Neural cell (in vitro differentiated cells): ENCODE measurements at regions not wholly inside any gene's neighbourhood (a gene's known extent, or its start where the extent isn't known, plus 50 kb on each side); places are given as distances from the start of the nearest gene placed in this dataset.

Source experiments
- EZH2 ChIP-seq: fragments of 200-600, 300-800 bp; shearing (Covaris generic), sonication (generic); IDR thresholded peaks from 2 replicates; pipeline ENCODE4 v1.6.1; 2014; ENCODE audit warnings: antibody characterized with exemption, low read length, borderline replicate concordance, mild to moderate bottlenecking; ENCODE audit not compliant: insufficient read depth, poor library complexity, severe bottlenecking
- POLR2AphosphoS5 ChIP-seq: IDR thresholded peaks from 2 replicates; pipeline ENCODE4 v1.6.1; 2012
- TAF1 ChIP-seq: IDR thresholded peaks from 2 replicates; pipeline ENCODE4 v1.6.1; 2012; ENCODE audit warnings: low read depth
- TF ChIP-seq, protein P1 (sequence below): IDR thresholded peaks from 2 replicates; pipeline ENCODE4 v1.6.1; 2012; ENCODE audit warnings: borderline replicate concordance
- TF ChIP-seq, protein P2 (sequence below): fragments of 450-650 bp; IDR thresholded peaks from 2 replicates; pipeline ENCODE4 v1.5.1; 2014; ENCODE audit warnings: antibody characterized with exemption, mild to moderate bottlenecking, moderate library complexity; ENCODE audit not compliant: poor library complexity, severe bottlenecking

DNA sequence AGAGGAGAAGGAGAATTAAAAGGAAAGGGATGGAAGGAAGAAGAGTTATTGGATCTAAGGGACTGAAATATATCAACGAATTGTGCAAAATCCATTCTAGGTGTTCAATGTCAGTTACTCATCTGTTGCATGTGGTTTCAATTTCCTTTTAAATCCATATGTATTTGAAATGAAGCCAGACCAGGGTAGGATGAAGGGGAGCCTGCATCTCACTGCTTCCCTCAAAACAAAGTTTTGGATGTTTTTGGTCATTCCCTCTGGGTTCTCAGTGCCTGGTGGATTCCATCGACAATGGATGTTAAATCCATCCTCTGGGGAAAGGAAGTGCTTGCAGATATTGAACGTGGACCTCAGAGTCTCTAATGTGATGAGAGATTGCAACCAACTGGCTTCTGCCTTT is 103.5 kb upstream of the XYLT1 start:
- TF ChIP-seq, protein P1, sequence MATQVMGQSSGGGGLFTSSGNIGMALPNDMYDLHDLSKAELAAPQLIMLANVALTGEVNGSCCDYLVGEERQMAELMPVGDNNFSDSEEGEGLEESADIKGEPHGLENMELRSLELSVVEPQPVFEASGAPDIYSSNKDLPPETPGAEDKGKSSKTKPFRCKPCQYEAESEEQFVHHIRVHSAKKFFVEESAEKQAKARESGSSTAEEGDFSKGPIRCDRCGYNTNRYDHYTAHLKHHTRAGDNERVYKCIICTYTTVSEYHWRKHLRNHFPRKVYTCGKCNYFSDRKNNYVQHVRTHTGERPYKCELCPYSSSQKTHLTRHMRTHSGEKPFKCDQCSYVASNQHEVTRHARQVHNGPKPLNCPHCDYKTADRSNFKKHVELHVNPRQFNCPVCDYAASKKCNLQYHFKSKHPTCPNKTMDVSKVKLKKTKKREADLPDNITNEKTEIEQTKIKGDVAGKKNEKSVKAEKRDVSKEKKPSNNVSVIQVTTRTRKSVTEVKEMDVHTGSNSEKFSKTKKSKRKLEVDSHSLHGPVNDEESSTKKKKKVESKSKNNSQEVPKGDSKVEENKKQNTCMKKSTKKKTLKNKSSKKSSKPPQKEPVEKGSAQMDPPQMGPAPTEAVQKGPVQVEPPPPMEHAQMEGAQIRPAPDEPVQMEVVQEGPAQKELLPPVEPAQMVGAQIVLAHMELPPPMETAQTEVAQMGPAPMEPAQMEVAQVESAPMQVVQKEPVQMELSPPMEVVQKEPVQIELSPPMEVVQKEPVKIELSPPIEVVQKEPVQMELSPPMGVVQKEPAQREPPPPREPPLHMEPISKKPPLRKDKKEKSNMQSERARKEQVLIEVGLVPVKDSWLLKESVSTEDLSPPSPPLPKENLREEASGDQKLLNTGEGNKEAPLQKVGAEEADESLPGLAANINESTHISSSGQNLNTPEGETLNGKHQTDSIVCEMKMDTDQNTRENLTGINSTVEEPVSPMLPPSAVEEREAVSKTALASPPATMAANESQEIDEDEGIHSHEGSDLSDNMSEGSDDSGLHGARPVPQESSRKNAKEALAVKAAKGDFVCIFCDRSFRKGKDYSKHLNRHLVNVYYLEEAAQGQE: no peak
- TF ChIP-seq, protein P2, sequence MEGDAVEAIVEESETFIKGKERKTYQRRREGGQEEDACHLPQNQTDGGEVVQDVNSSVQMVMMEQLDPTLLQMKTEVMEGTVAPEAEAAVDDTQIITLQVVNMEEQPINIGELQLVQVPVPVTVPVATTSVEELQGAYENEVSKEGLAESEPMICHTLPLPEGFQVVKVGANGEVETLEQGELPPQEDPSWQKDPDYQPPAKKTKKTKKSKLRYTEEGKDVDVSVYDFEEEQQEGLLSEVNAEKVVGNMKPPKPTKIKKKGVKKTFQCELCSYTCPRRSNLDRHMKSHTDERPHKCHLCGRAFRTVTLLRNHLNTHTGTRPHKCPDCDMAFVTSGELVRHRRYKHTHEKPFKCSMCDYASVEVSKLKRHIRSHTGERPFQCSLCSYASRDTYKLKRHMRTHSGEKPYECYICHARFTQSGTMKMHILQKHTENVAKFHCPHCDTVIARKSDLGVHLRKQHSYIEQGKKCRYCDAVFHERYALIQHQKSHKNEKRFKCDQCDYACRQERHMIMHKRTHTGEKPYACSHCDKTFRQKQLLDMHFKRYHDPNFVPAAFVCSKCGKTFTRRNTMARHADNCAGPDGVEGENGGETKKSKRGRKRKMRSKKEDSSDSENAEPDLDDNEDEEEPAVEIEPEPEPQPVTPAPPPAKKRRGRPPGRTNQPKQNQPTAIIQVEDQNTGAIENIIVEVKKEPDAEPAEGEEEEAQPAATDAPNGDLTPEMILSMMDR: no peak
- no peak for TF ChIP-seq TAF1
- TF ChIP-seq EZH2: no peak
- TF ChIP-seq POLR2AphosphoS5: no peak
